HEK293 (cell line): ENCODE measurements at regions not wholly inside any gene's neighbourhood (a gene's known extent, or its start where the extent isn't known, plus 50 kb on each side); places are given as distances from the start of the nearest gene placed in this dataset.

Experiments used
- CTCF ChIA-PET: fragments of 350-600 bp; formaldehyde crosslinking; extraction: SDS; loops from one replicate; lab custom pipeline; 2021; ENCODE audit warnings: antibody characterized with exemption; lab: Yijun Ruan, JAX
- POLR2A ChIA-PET: fragments of 300-600 bp; formaldehyde crosslinking; extraction: SDS; loops from one replicate; lab custom pipeline; 2020; ENCODE audit warnings: antibody characterized with exemption, inconsistent platforms; lab: Yijun Ruan, JAX
- H3K27ac ChIP-seq: fragments of 200-500 bp; sonication (Bioruptor generic); 2 replicates; pipeline ENCODE4 v1.5.1; 2014; ENCODE audit warnings: low read depth, low read length, control low read depth, inconsistent platforms; ENCODE audit errors: extremely low read depth
- H3K36me3 ChIP-seq, 2 experiments: fragments of 200-500 bp in 1 of 2; sonication (Bioruptor generic) in 1 of 2; 1 replicate in 1 of 2; 2 replicates in 1 of 2; pipeline ENCODE4 v1.5.1; 2014 to 2017; ENCODE audit warnings: inconsistent platforms in 2 of 2, low read length in 2 of 2; ENCODE audit not compliant: control insufficient read depth in 2 of 2, insufficient read depth in 1 of 2
- H3K4me1 ChIP-seq: fragments of 200-500 bp; sonication (Bioruptor generic); 2 replicates; pipeline ENCODE4 v1.5.1; 2014; ENCODE audit warnings: mild to moderate bottlenecking, low read length, inconsistent platforms; ENCODE audit not compliant: control insufficient read depth, insufficient read depth
- H3K4me3 ChIP-seq: 2 replicates; pipeline ENCODE4 v1.5.1; 2011; ENCODE audit warnings: low read depth, mild to moderate bottlenecking, control low read depth, low read length, moderate library complexity
- H3K9me3 ChIP-seq: fragments of 200-500 bp; sonication (Bioruptor generic); 2 replicates; pipeline ENCODE4 v1.5.1; 2014; ENCODE audit warnings: low read depth, low read length, inconsistent platforms; ENCODE audit not compliant: control insufficient read depth, insufficient read depth
- CTCF ChIP-seq: fragments of 450-650 bp; formaldehyde crosslinking; IDR thresholded peaks from 2 replicates; pipeline ENCODE4 v1.5.1; 2016; ENCODE audit warnings: missing biosample characterization, missing genetic modification characterization
- GLIS1 ChIP-seq: fragments of 450-650 bp; formaldehyde crosslinking; IDR thresholded peaks from 2 replicates; pipeline ENCODE4 v1.5.1; 2016; ENCODE audit warnings: missing biosample characterization, missing genetic modification characterization
- INSM2 ChIP-seq: fragments of 450-650 bp; formaldehyde crosslinking; IDR thresholded peaks from 2 replicates; pipeline ENCODE4 v1.5.1; 2016; ENCODE audit warnings: missing biosample characterization, missing genetic modification characterization
- KLF9 ChIP-seq: fragments of 450-650 bp; formaldehyde crosslinking; IDR thresholded peaks from 2 replicates; pipeline ENCODE4 v1.5.1; 2016; ENCODE audit warnings: missing biosample characterization, missing genetic modification characterization, low read depth
- ZBTB11 ChIP-seq: fragments of 450-650 bp; formaldehyde crosslinking; conservative IDR thresholded peaks from 2 replicates; pipeline ENCODE4 v1.5.1; 2016; ENCODE audit warnings: low read depth, missing biosample characterization, missing genetic modification characterization
- ZIC2 ChIP-seq: fragments of 450-650 bp; formaldehyde crosslinking; IDR thresholded peaks from 2 replicates; pipeline ENCODE4 v1.5.1; 2016; ENCODE audit warnings: missing biosample characterization, missing genetic modification characterization
- ZNF10 ChIP-seq: fragments of 450-650 bp; formaldehyde crosslinking; IDR thresholded peaks from 2 replicates; pipeline ENCODE4 v1.5.1; 2017; ENCODE audit warnings: missing biosample characterization, missing genetic modification characterization
- ZNF133 ChIP-seq: fragments of 450-650 bp; formaldehyde crosslinking; IDR thresholded peaks from 2 replicates; pipeline ENCODE4 v1.5.1; 2016; ENCODE audit warnings: missing biosample characterization, missing genetic modification characterization
- ZNF16 ChIP-seq: fragments of 450-650 bp; formaldehyde crosslinking; IDR thresholded peaks from 2 replicates; pipeline ENCODE4 v1.5.1; 2016; ENCODE audit warnings: low read depth, missing biosample characterization, missing genetic modification characterization
- ZNF211 ChIP-seq: fragments of 450-650 bp; formaldehyde crosslinking; IDR thresholded peaks from 2 replicates; pipeline ENCODE4 v1.5.1; 2016; ENCODE audit warnings: low read depth, missing biosample characterization, missing genetic modification characterization
- ZNF292 ChIP-seq: fragments of 450-650 bp; formaldehyde crosslinking; IDR thresholded peaks from 2 replicates; pipeline ENCODE4 v1.5.1; 2016; ENCODE audit warnings: low read depth, missing biosample characterization, missing genetic modification characterization, borderline replicate concordance
- ZNF341 ChIP-seq: fragments of 450-650 bp; formaldehyde crosslinking; IDR thresholded peaks from 2 replicates; pipeline ENCODE4; 2016; ENCODE audit warnings: low read depth, missing biosample characterization, missing genetic modification characterization
- ZNF37A ChIP-seq: fragments of 450-650 bp; IDR thresholded peaks from 2 replicates; pipeline ENCODE4 v1.5.1; 2018; ENCODE audit warnings: missing biosample characterization, missing genetic modification characterization
- ZNF548 ChIP-seq: fragments of 450-650 bp; formaldehyde crosslinking; IDR thresholded peaks from 2 replicates; pipeline ENCODE4 v1.5.1; 2016; ENCODE audit warnings: missing biosample characterization, missing genetic modification characterization
- ZNF560 ChIP-seq: fragments of 450-650 bp; formaldehyde crosslinking; IDR thresholded peaks from 2 replicates; pipeline ENCODE4 v1.5.1; 2017; ENCODE audit warnings: missing biosample characterization, missing genetic modification characterization, borderline replicate concordance
- ZNF654 ChIP-seq: fragments of 450-650 bp; formaldehyde crosslinking; IDR thresholded peaks from 2 replicates; pipeline ENCODE4 v1.5.1; 2016; ENCODE audit warnings: low read depth, missing biosample characterization, missing genetic modification characterization
- ZNF843 ChIP-seq: fragments of 450-650 bp; formaldehyde crosslinking; IDR thresholded peaks from 2 replicates; pipeline ENCODE4 v1.5.1; 2016; ENCODE audit warnings: missing biosample characterization, missing genetic modification characterization

- Histone ChIP-seq H3K4me3 (no peak overlapping the region), H3K4me1 (no peaks in the 10 kb centered on the region), H3K27ac (no peak overlapping the region), H3K36me3 (no peaks in the 10 kb centered on the region), H3K9me3 (no peaks in the 10 kb centered on the region)
- CTCF ChIA-PET = interaction anchor here (2.2 to 2.6 kb wide), 2 partner anchors 21 to 202 kb away, joined by 10 to 12 read pairs; no protein-coding TSS in a partner anchor
- TF ChIP-seq ZNF843 (tag by site-specific recombination) = no peak
- TF ChIP-seq INSM2 (tag by site-specific recombination) = no peak
- POLR2A ChIA-PET = interaction anchor here (0.7 kb wide), 1 partner anchor 23 kb away, joined by 6 read pairs; no protein-coding TSS in a partner anchor
These were observed 89.8 kb upstream of the WLS start for GRCh38 chr1:68322096-68322495.

GRCh38 chr1:68321084-68321685 is 88.9 kb upstream of the WLS start:
- ChIA-PET POLR2A (interaction anchor here (0.7 to 1.3 kb wide), 2 partner anchors 90 to 227 kb away, joined by 3 to 4 read pairs; no protein-coding TSS in a partner anchor), CTCF (interaction anchor here (0.5 to 2.2 kb wide), 10 partner anchors 9 to 331 kb away, joined by 3 to 16 read pairs (median 4); no protein-coding TSS in a partner anchor)

GRCh38 chr1:68320349-68320748 is 88.0 kb upstream of the WLS start:
- no peaks in the 10 kb centered on the region for H3K4me1 ChIP-seq
- no peaks in the 10 kb centered on the region for H3K36me3 ChIP-seq
- H3K27ac ChIP-seq = no peak overlapping the region
- CTCF ChIA-PET = interaction anchor here (0.5 to 1.7 kb wide), 7 partner anchors 9 to 202 kb away, joined by 3 to 16 read pairs (median 3); no protein-coding TSS in a partner anchor
- TF ChIP-seq ZNF16 (tag by site-specific recombination) (no peak), ZNF211 (tag by site-specific recombination) (no peak)
- TF ChIP-seq, all 188 proteins: peak for 0
- H3K4me3 ChIP-seq = no peak overlapping the region
- no peaks in the 10 kb centered on the region for H3K9me3 ChIP-seq
- POLR2A ChIA-PET = interaction anchor here (1.3 kb wide), 1 partner anchor 89 kb away, joined by 3 read pairs; no protein-coding TSS in a partner anchor

More at GRCh38 chr1:68321084-68321685, 88.9 kb upstream of the WLS start:
- Histone ChIP-seq H3K9me3 (no peaks in the 10 kb centered on the region), H3K4me3 (no peak overlapping the region), H3K36me3 (no peaks in the 10 kb centered on the region), H3K4me1 (no peaks in the 10 kb centered on the region), H3K27ac (no peak overlapping the region)
- peak; percentile 40; the same call in 1 of the 2 replicates for TF ChIP-seq CTCF (tag by site-specific recombination)
- TF ChIP-seq ZNF37A (tag by site-specific recombination) = no peak
- TF ChIP-seq ZNF654 (tag by site-specific recombination) = peak; percentile 5; the same call in 1 of the 2 replicates

GRCh38 chr1:68319907-68320306 is 87.6 kb upstream of the WLS start:
- Histone ChIP-seq H3K4me1 (no peaks in the 10 kb centered on the region), H3K4me3 (no peak overlapping the region), H3K9me3 (no peaks in the 10 kb centered on the region), H3K27ac (no peak overlapping the region)
- POLR2A ChIA-PET = interaction anchor here (0.6 kb wide), 1 partner anchor 128 kb away, joined by 9 read pairs; no protein-coding TSS in a partner anchor
- CTCF ChIA-PET = no interaction called here
- TF ChIP-seq ZNF10 (no peak), ZNF292 (tag by site-specific recombination) (no peak), ZNF341 (tag by site-specific recombination) (no peak), KLF9 (tag by site-specific recombination) (no peak), ZBTB11 (tag by site-specific recombination) (no peak), ZNF560 (tag by site-specific recombination) (no peak), ZNF548 (tag by site-specific recombination) (no peak), GLIS1 (peak; percentile 83), ZNF133 (tag by site-specific recombination) (no peak), CTCF (tag by site-specific recombination) (no peak), ZIC2 (tag by site-specific recombination) (peak; percentile 71)
- TF ChIP-seq, all 188 proteins: peak for 2
- H3K36me3 ChIP-seq = no peaks in the 10 kb centered on the region
